HCT116 (cell line): ENCODE measurements at regions not wholly inside any gene's neighbourhood (a gene's known extent, or its start where the extent isn't known, plus 50 kb on each side); places are given as distances from the start of the nearest gene placed in this dataset.

ENCODE experiments used
- ATAC-seq: fragments of 200-7000 bp; cut with Tn5 transposase; 2 replicates; pipeline ENCODE4 v1.9.1; 2020; ENCODE audit warnings: mild to moderate bottlenecking, moderate library complexity
- BruUV-seq: library from RNA; stranded (reverse); fragments of 400-500 nt; replicated peaks from 2 replicates; lab custom pipeline; 2021; lab: Mats Ljungman, UMichigan
- CTCF ChIA-PET: fragments of 300-600 bp; sonication (Branson Sonifier 250); formaldehyde crosslinking; loops from one replicate; lab custom pipeline; 2021; ENCODE audit warnings: antibody characterized with exemption; lab: Charles Lee
- POLR2A ChIA-PET: fragments of 300-600, 350-600 bp; sonication (Branson Sonifier 250); formaldehyde crosslinking; loops from one replicate; lab custom pipeline; 2021; ENCODE audit warnings: antibody characterized with exemption; lab: Charles Lee
- RAD21 ChIA-PET, 2 experiments: fragments of 300-600 bp; sonication (Branson Sonifier 250); formaldehyde crosslinking; loops; one replicate each; lab custom pipeline; 2023; ENCODE audit warnings: low total read pairs in 2 of 2; ENCODE audit not compliant: uncharacterized antibody in 2 of 2, unreplicated experiment in 2 of 2, low non-redundant PET in 1 of 2; lab: Charles Lee
- DNase-seq: peaks from one replicate; pipeline ENCODE4 v3.0.0-alpha.2; 2010; ENCODE audit warnings: low read depth, low spot score
- H2AFZ ChIP-seq: fragments of 200-600 bp; shearing (Covaris generic), sonication (generic); 2 replicates; pipeline ENCODE4 v1.6.1; 2017; ENCODE audit warnings: low read depth, mixed run types, mixed read lengths, antibody characterized with exemption, low read length; ENCODE audit not compliant: poor library complexity, severe bottlenecking
- H3K27ac ChIP-seq: 2 replicates; pipeline ENCODE4 v1.5.1; 2012; ENCODE audit warnings: low read depth, low read length
- H3K27me3 ChIP-seq: fragments of 200-600 bp; sonication (generic); 2 replicates; pipeline ENCODE4 v1.6.1; 2016; ENCODE audit warnings: mixed run types, low read length, mixed read lengths; ENCODE audit not compliant: insufficient read depth
- H3K36me3 ChIP-seq, 2 experiments: fragments of 200-500 bp in 1 of 2; fragments of 200-600 bp in 1 of 2; sonication (Bioruptor generic) in 1 of 2; sonication (generic) in 1 of 2; 2 replicates each; pipeline versions ENCODE4 v1.5.1 to v1.6.1; 2014 to 2016; ENCODE audit warnings: low read length in 2 of 2, inconsistent platforms in 1 of 2, mixed read lengths in 1 of 2, mixed run types in 1 of 2; ENCODE audit not compliant: insufficient read depth in 2 of 2, control insufficient read depth in 1 of 2
- H3K4me1 ChIP-seq, 2 experiments: fragments of 200-600 bp in 1 of 2; sonication (generic) in 1 of 2; 2 replicates each; pipeline versions ENCODE4 v1.5.1 to v1.6.1; 2012 to 2017; ENCODE audit warnings: low read length in 2 of 2, inconsistent platforms in 1 of 2, mild to moderate bottlenecking in 1 of 2, mixed read lengths in 1 of 2, mixed run types in 1 of 2, moderate library complexity in 1 of 2; ENCODE audit not compliant: insufficient read depth in 2 of 2, control insufficient read depth in 1 of 2
- H3K4me2 ChIP-seq: fragments of 200-600 bp; sonication (generic); 2 replicates; pipeline ENCODE4 v1.6.1; 2017; ENCODE audit warnings: mixed run types, low read length, mixed read lengths
- H3K4me3 ChIP-seq, 2 experiments: fragments of 200-600 bp in 1 of 2; sonication (generic) in 1 of 2; replicated peaks in 1 of 2; 2 replicates each; pipeline ENCODE4 v1.5.1; 2011 to 2016; ENCODE audit warnings: low read length in 2 of 2, control low read depth in 1 of 2, low read depth in 1 of 2, mild to moderate bottlenecking in 1 of 2, mixed read lengths in 1 of 2, mixed run types in 1 of 2
- H3K79me2 ChIP-seq: fragments of 200-600 bp; sonication (generic); 2 replicates; pipeline ENCODE4 v1.6.1; 2017; ENCODE audit warnings: mild to moderate bottlenecking, mixed run types, low read length, moderate library complexity, mixed read lengths; ENCODE audit not compliant: insufficient read depth
- H3K9ac ChIP-seq: fragments of 200-600 bp; sonication (generic); 2 replicates; pipeline ENCODE4 v1.6.1; 2016; ENCODE audit warnings: low read length, mixed read lengths
- H3K9me2 ChIP-seq: fragments of 200-600 bp; sonication (generic), shearing (Covaris generic); 2 replicates; pipeline ENCODE4 v1.6.1; 2017; ENCODE audit warnings: mixed run types, mild to moderate bottlenecking, moderate library complexity; ENCODE audit not compliant: insufficient read depth
- H3K9me3 ChIP-seq, 2 experiments: fragments of 200-500 bp in 1 of 2; fragments of 200-600 bp in 1 of 2; sonication (Bioruptor generic) in 1 of 2; sonication (generic) in 1 of 2; 2 replicates each; pipeline ENCODE4 v1.6.1; 2014 to 2017; ENCODE audit warnings: low read length in 2 of 2, mixed read lengths in 2 of 2, inconsistent platforms in 1 of 2, low read depth in 1 of 2, mild to moderate bottlenecking in 1 of 2, mixed run types in 1 of 2, moderate library complexity in 1 of 2; ENCODE audit not compliant: control insufficient read depth in 1 of 2, insufficient read depth in 1 of 2
- H4K20me1 ChIP-seq: fragments of 200-600 bp; sonication (generic), shearing (Covaris generic); 2 replicates; pipeline ENCODE4 v1.6.1; 2017; ENCODE audit warnings: mixed run types, mild to moderate bottlenecking, moderate library complexity; ENCODE audit not compliant: insufficient read depth
- CBX3 ChIP-seq: IDR thresholded peaks from 2 replicates; pipeline ENCODE4 v1.6.1; 2012; ENCODE audit warnings: low read depth
- JUND ChIP-seq: IDR thresholded peaks from 2 replicates; pipeline ENCODE4 v1.6.1; 2012
- TCF7L2 ChIP-seq: IDR thresholded peaks from 2 replicates; pipeline ENCODE4 v1.7.0; 2011; ENCODE audit warnings: borderline replicate concordance, inconsistent platforms; ENCODE audit not compliant: insufficient read depth, insufficient read length; ENCODE audit errors: extremely low read depth
- YY1 ChIP-seq: IDR thresholded peaks from 2 replicates; pipeline ENCODE4 v1.6.1; 2011; ENCODE audit warnings: low read length, low read depth, moderate library complexity, mild to moderate bottlenecking; ENCODE audit not compliant: insufficient replicate concordance; ENCODE audit errors: extremely low read depth
- ZNF274 ChIP-seq: fragments of 200-500 bp; sonication (Bioruptor generic); IDR thresholded peaks from 2 replicates; pipeline ENCODE4 v1.6.1; 2014; ENCODE audit warnings: mild to moderate bottlenecking, low read depth, low read length, inconsistent platforms
- intact Hi-C: fragments of 100-400 bp; cut with micrococcal nuclease; formaldehyde crosslinking; loops from 2 replicates; pipeline ENCODE4 v1.10.0; 2022
- TF ChIP-seq, protein P1 (sequence below): IDR thresholded peaks from 2 replicates; pipeline ENCODE4 v1.6.1; 2012; ENCODE audit warnings: low read depth
- TF ChIP-seq, protein P2 (sequence below), 3 experiments: fragments of 200-600 bp in 1 of 3; sonication (generic) in 1 of 3; IDR thresholded peaks in 2 of 3; conservative IDR thresholded peaks in 1 of 3; 2 replicates each; pipeline ENCODE4 v1.5.1; 2012 to 2017; ENCODE audit warnings: low read depth in 2 of 3, low read length in 2 of 3, antibody characterized with exemption in 1 of 3, borderline replicate concordance in 1 of 3, control low read depth in 1 of 3, mild to moderate bottlenecking in 1 of 3, mixed read lengths in 1 of 3, mixed run types in 1 of 3, moderate library complexity in 1 of 3; ENCODE audit not compliant: insufficient read depth in 1 of 3
- TF ChIP-seq, protein P3 (sequence below): IDR thresholded peaks from 2 replicates; pipeline ENCODE4 v1.6.1; 2012

DNA sequence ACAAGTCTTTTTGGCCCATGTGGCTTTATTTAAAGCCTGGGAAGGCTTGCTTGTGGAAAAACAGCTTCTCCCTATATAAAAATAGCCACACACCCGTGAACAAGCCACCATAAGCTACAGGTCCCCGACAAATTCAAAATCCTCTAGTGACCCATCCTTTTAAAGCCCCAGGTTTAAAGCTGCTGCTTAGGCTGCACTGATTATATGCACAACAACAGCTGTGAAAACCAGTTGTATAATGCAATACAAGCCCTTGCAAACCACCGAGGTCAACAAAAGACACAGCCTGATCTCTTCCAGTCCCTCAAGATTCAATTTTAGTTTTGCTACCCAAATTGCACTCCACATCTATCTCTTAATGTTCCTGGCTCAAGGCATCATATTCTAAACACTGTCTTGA lies 186.0 kb upstream of the WDFY3 start (continued):
- TF ChIP-seq JUND (no peak), ZNF274 (no peak), CBX3 (no peak), TCF7L2 (no peak), YY1 (no peak)
- TF ChIP-seq, protein P1, sequence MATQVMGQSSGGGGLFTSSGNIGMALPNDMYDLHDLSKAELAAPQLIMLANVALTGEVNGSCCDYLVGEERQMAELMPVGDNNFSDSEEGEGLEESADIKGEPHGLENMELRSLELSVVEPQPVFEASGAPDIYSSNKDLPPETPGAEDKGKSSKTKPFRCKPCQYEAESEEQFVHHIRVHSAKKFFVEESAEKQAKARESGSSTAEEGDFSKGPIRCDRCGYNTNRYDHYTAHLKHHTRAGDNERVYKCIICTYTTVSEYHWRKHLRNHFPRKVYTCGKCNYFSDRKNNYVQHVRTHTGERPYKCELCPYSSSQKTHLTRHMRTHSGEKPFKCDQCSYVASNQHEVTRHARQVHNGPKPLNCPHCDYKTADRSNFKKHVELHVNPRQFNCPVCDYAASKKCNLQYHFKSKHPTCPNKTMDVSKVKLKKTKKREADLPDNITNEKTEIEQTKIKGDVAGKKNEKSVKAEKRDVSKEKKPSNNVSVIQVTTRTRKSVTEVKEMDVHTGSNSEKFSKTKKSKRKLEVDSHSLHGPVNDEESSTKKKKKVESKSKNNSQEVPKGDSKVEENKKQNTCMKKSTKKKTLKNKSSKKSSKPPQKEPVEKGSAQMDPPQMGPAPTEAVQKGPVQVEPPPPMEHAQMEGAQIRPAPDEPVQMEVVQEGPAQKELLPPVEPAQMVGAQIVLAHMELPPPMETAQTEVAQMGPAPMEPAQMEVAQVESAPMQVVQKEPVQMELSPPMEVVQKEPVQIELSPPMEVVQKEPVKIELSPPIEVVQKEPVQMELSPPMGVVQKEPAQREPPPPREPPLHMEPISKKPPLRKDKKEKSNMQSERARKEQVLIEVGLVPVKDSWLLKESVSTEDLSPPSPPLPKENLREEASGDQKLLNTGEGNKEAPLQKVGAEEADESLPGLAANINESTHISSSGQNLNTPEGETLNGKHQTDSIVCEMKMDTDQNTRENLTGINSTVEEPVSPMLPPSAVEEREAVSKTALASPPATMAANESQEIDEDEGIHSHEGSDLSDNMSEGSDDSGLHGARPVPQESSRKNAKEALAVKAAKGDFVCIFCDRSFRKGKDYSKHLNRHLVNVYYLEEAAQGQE = no peak

DNA sequence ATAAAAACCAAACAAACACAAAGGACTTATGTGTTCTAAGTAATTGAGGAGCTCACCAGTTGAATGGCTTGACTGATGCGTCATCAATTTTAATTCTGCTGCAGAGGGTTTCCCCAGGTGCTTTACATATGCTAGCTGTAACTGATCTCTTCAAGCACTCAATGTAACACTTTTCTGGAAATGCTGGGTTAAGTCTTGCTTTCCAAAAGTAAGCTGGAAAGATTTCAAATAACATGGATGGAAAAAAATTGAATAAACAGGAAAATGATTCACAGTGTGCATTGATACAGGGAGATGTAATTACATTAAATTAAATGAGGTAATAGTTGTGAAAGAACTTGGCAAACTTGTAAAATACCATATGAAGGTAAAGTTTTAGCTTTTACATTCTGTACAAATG lies 186.7 kb upstream of the WDFY3 start:
- CTCF ChIA-PET = no interaction called here
- Histone ChIP-seq H3K79me2 (no peaks in the 10 kb centered on the region), H3K4me2 (no peak overlapping the region), H2AFZ (no peak overlapping the region), H3K27me3 (no peaks in the 10 kb centered on the region), H3K9me2 (no peaks in the 10 kb centered on the region), H3K9ac (no peak overlapping the region)
- RAD21 ChIA-PET = no interaction called here
- intact Hi-C loops = no loop called here
- DNase-seq = no peak
- TF ChIP-seq, protein P2, sequence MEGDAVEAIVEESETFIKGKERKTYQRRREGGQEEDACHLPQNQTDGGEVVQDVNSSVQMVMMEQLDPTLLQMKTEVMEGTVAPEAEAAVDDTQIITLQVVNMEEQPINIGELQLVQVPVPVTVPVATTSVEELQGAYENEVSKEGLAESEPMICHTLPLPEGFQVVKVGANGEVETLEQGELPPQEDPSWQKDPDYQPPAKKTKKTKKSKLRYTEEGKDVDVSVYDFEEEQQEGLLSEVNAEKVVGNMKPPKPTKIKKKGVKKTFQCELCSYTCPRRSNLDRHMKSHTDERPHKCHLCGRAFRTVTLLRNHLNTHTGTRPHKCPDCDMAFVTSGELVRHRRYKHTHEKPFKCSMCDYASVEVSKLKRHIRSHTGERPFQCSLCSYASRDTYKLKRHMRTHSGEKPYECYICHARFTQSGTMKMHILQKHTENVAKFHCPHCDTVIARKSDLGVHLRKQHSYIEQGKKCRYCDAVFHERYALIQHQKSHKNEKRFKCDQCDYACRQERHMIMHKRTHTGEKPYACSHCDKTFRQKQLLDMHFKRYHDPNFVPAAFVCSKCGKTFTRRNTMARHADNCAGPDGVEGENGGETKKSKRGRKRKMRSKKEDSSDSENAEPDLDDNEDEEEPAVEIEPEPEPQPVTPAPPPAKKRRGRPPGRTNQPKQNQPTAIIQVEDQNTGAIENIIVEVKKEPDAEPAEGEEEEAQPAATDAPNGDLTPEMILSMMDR (IDR thresholded peaks at IDR 0.05 in 2 of 3, conservative IDR thresholded peaks at IDR 0.05 in 1 of 3; ENCODE audit: borderline replicate concordance in 1 of 3, insufficient read depth in 1 of 3, low read depth in 2 of 3, low read length in 2 of 3) = no peak
- TF ChIP-seq, protein P3, sequence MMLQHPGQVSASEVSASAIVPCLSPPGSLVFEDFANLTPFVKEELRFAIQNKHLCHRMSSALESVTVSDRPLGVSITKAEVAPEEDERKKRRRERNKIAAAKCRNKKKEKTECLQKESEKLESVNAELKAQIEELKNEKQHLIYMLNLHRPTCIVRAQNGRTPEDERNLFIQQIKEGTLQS = no peak
- TF ChIP-seq, all 23 proteins: peak for 0
- no peak overlapping the region for H3K27ac ChIP-seq
- no peak overlapping the region for H3K4me3 ChIP-seq
- no peak for ATAC-seq
- POLR2A ChIA-PET = no interaction called here
- no peaks in the 10 kb centered on the region for H4K20me1 ChIP-seq
- H3K36me3 ChIP-seq = no peaks in the 10 kb centered on the region
- BruUV-seq = no TSS peak
- H3K4me1 ChIP-seq = no peaks in the 10 kb centered on the region
- H3K9me3 ChIP-seq = no peaks in the 10 kb centered on the region
